Liver (tissue), 7 donors: ENCODE measurements at regions not wholly inside any gene's neighbourhood (a gene's known extent, or its start where the extent isn't known, plus 50 kb on each side); places are given as distances from the start of the nearest gene placed in this dataset.

Experiments used
- DNase-seq: peaks from one replicate; pipeline ENCODE4 v3.0.0-alpha.2; 2017; ENCODE audit warnings: low spot score
- H3K27ac ChIP-seq, 2 donors: one replicate each; pipeline ENCODE4 v1.7.0; 2013; ENCODE audit warnings: inconsistent platforms in 2 of 2, low read length in 2 of 2, control low read depth in 1 of 2, low read depth in 1 of 2, mild to moderate bottlenecking in 1 of 2
- H3K27me3 ChIP-seq, 4 donors: one replicate each; pipeline versions ENCODE4 v1.6.1 to v1.7.0; 2013; ENCODE audit warnings: low read length in 3 of 4, inconsistent platforms in 1 of 4, mild to moderate bottlenecking in 1 of 4, moderate library complexity in 1 of 4; ENCODE audit not compliant: control insufficient read depth in 4 of 4, insufficient read depth in 4 of 4
- H3K36me3 ChIP-seq, 4 donors: one replicate each; pipeline versions ENCODE4 v1.6.1 to v1.7.0; 2013; ENCODE audit warnings: low read length in 3 of 4, mild to moderate bottlenecking in 3 of 4, low read depth in 1 of 4, moderate library complexity in 1 of 4; ENCODE audit not compliant: control insufficient read depth in 4 of 4, insufficient read depth in 3 of 4
- H3K4me1 ChIP-seq, 4 donors: one replicate each; pipeline versions ENCODE4 v1.6.1 to v1.7.0; 2013; ENCODE audit warnings: low read length in 3 of 4, mild to moderate bottlenecking in 3 of 4, moderate library complexity in 1 of 4; ENCODE audit not compliant: control insufficient read depth in 4 of 4, insufficient read depth in 4 of 4
- H3K4me3 ChIP-seq, 3 donors: one replicate each; pipeline versions ENCODE4 v1.6.1 to v1.7.0; 2013; ENCODE audit warnings: low read length in 3 of 3, control low read depth in 1 of 3, low read depth in 1 of 3, mild to moderate bottlenecking in 1 of 3
- H3K9ac ChIP-seq, 2 donors: one replicate each; pipeline ENCODE4 v1.7.0; 2013; ENCODE audit warnings: low read length in 2 of 2, mild to moderate bottlenecking in 2 of 2, moderate library complexity in 2 of 2, control low read depth in 1 of 2, low read depth in 1 of 2
- H3K9me3 ChIP-seq, 4 donors: one replicate each; pipeline versions ENCODE4 v1.6.1 to v1.7.0; 2013; ENCODE audit warnings: low read length in 3 of 4; ENCODE audit not compliant: control insufficient read depth in 4 of 4
- EGR1 ChIP-seq, 2 donors: IDR thresholded peaks; 2 replicates each; pipeline ENCODE4 v1.6.1; 2016 to 2018; ENCODE audit warnings: antibody characterized with exemption in 2 of 2, low read depth in 2 of 2
- FOXA1 ChIP-seq: IDR thresholded peaks from 2 replicates; pipeline ENCODE4 v1.6.1; 2016; ENCODE audit warnings: antibody characterized with exemption
- FOXA2 ChIP-seq: IDR thresholded peaks from 2 replicates; pipeline ENCODE4 v1.6.1; 2016; ENCODE audit warnings: antibody characterized with exemption
- HNF4A ChIP-seq, 2 donors: conservative IDR thresholded peaks; 2 replicates each; pipeline ENCODE4 v1.6.1; 2016; ENCODE audit warnings: antibody characterized with exemption in 2 of 2, mild to moderate bottlenecking in 2 of 2
- HNF4G ChIP-seq: IDR thresholded peaks from 2 replicates; pipeline ENCODE4 v1.6.1; 2016; ENCODE audit warnings: antibody characterized with exemption
- JUND ChIP-seq, 2 donors: IDR thresholded peaks; 2 replicates each; pipeline ENCODE4 v1.6.1; 2016; ENCODE audit warnings: antibody characterized with exemption in 2 of 2
- MAX ChIP-seq: IDR thresholded peaks from 2 replicates; pipeline ENCODE4 v1.6.1; 2016; ENCODE audit warnings: antibody characterized with exemption
- NR2F2 ChIP-seq: IDR thresholded peaks from 2 replicates; pipeline ENCODE4 v1.6.1; 2016; ENCODE audit warnings: antibody characterized with exemption
- RAD21 ChIP-seq, 2 donors: IDR thresholded peaks; 2 replicates each; pipeline ENCODE4 v1.6.1; 2016; ENCODE audit warnings: antibody characterized with exemption in 2 of 2, mild to moderate bottlenecking in 2 of 2
- RXRA ChIP-seq, 2 donors: IDR thresholded peaks; 2 replicates each; pipeline ENCODE4 v1.6.1; 2017 to 2018; ENCODE audit warnings: antibody characterized with exemption in 2 of 2, mild to moderate bottlenecking in 1 of 2
- SP1 ChIP-seq: IDR thresholded peaks from 2 replicates; pipeline ENCODE4 v1.6.1; 2018; ENCODE audit warnings: antibody characterized with exemption, mild to moderate bottlenecking
- YY1 ChIP-seq: IDR thresholded peaks from 2 replicates; pipeline ENCODE4 v1.6.1; 2016; ENCODE audit warnings: antibody characterized with exemption, mild to moderate bottlenecking
- WGBS: extraction: QIAGEN DNeasy Blood & Tissue Kit; methylation state at CpG from one replicate; pipeline ENCODE4 v1.1.7; 2013; 5-methylcytosine and 5-hydroxymethylcytosine counted together
- TF ChIP-seq, protein P1 (sequence below): IDR thresholded peaks from 2 replicates; pipeline ENCODE4 v1.6.1; 2016; ENCODE audit warnings: antibody characterized with exemption, mild to moderate bottlenecking
- TF ChIP-seq, protein P2 (sequence below): IDR thresholded peaks from 2 replicates; pipeline ENCODE4 v1.6.1; 2016; ENCODE audit warnings: antibody characterized with exemption
- donor health status: healthy.
- donor health status: healthy.
- donor health status: healthy.
- donor health status: healthy.

DNA sequence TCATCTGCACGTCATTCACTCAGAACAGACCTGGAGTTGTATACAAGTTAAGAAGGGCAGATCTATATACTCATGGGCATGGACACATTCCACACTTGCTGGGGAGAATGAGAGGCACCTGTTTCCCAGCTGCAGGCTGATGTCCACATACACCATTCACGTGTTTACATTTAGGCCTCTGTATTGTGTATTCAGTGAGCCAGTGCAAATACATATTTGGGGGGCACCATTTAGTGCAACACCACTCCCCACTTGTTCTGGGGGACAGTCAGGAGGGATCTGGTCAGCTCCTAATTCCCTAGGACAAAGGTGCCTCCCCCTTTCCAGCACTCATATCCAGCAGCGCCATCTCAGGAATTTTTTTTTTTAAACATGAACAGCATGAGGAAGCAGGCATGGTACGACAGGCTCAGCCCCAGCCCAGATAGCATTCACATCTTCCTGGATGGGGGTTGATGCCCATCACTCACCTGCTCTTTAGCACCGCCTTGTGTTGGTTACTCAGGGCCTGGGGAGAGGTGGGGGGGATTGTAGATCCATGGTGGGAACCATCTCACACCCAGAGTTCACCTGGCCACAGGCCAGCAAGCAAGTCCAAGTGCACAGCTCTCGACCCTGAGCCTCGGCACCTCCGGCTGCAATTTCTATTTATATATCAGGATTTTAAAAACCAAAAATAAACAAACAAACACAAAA is 56.9 kb upstream of the ZNF254 start:
- WGBS: 82% methylated on average over 8 of the region's 8 CpGs
- TF ChIP-seq SP1 (no peak), FOXA2 (no peak), HNF4A (conservative IDR thresholded peaks at IDR 0.05) (no peak), MAX (no peak), RAD21 (IDR thresholded peaks at IDR 0.05) (no peak), HNF4G (no peak)
- TF ChIP-seq, protein P1, sequence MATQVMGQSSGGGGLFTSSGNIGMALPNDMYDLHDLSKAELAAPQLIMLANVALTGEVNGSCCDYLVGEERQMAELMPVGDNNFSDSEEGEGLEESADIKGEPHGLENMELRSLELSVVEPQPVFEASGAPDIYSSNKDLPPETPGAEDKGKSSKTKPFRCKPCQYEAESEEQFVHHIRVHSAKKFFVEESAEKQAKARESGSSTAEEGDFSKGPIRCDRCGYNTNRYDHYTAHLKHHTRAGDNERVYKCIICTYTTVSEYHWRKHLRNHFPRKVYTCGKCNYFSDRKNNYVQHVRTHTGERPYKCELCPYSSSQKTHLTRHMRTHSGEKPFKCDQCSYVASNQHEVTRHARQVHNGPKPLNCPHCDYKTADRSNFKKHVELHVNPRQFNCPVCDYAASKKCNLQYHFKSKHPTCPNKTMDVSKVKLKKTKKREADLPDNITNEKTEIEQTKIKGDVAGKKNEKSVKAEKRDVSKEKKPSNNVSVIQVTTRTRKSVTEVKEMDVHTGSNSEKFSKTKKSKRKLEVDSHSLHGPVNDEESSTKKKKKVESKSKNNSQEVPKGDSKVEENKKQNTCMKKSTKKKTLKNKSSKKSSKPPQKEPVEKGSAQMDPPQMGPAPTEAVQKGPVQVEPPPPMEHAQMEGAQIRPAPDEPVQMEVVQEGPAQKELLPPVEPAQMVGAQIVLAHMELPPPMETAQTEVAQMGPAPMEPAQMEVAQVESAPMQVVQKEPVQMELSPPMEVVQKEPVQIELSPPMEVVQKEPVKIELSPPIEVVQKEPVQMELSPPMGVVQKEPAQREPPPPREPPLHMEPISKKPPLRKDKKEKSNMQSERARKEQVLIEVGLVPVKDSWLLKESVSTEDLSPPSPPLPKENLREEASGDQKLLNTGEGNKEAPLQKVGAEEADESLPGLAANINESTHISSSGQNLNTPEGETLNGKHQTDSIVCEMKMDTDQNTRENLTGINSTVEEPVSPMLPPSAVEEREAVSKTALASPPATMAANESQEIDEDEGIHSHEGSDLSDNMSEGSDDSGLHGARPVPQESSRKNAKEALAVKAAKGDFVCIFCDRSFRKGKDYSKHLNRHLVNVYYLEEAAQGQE: no peak
- Histone ChIP-seq H3K4me1 (peaks cover 0 to 13% (median 5%) of the 10 kb centered on the region in 4 donors), H3K4me3 (no peak overlapping the region), H3K27me3 (no peaks in the 10 kb centered on the region), H3K36me3 (no peaks in the 10 kb centered on the region), H3K9me3 (no peaks in the 10 kb centered on the region), H3K9ac (no peak overlapping the region), H3K27ac (no peak overlapping the region)
- DNase-seq: no peak

- Histone ChIP-seq H3K4me3 (no peak overlapping the region), H3K9ac (no peak overlapping the region), H3K4me1 (peaks cover 2 to 21% (median 12%) of the 10 kb centered on the region in 4 donors), H3K9me3 (no peaks in the 10 kb centered on the region), H3K27ac (peak overlapping the region; percentile 94 to 100), H3K27me3 (no peaks in the 10 kb centered on the region), H3K36me3 (peaks cover 0 to 4% (median 0%) of the 10 kb centered on the region in 4 donors)
- 79% methylated on average over 15 of the region's 15 CpGs for WGBS
- DNase-seq: no peak
- TF ChIP-seq MAX (no peak), JUND (IDR thresholded peaks at IDR 0.05) (no peak)
These were observed 54.3 kb upstream of the ZNF254 start for GRCh38 chr19:24032651-24033050.

GRCh38 chr19:24033301-24033962 is 53.6 kb upstream of the ZNF254 start:
- peak overlapping the region; percentile 64 to 98 (median 96) for H3K4me3 ChIP-seq
- H3K27me3 ChIP-seq: no peaks in the 10 kb centered on the region
- H3K36me3 ChIP-seq: peaks cover 0 to 6% (median 2%) of the 10 kb centered on the region in 4 donors
- no peaks in the 10 kb centered on the region for H3K9me3 ChIP-seq
- under 1% methylated on average over 41 of the region's 41 CpGs for WGBS
- peak overlapping the region; percentile 94 to 100 for H3K27ac ChIP-seq
- H3K4me1 ChIP-seq: peaks cover 2 to 21% (median 12%) of the 10 kb centered on the region in 4 donors
- peak overlapping the region; percentile 96 to 98 for H3K9ac ChIP-seq
- peak; percentile 80 for DNase-seq
- TF ChIP-seq FOXA1 (no peak), FOXA2 (no peak), HNF4A (conservative IDR thresholded peaks at IDR 0.05) (peak; percentile 14 to 16), HNF4G (no peak), EGR1 (IDR thresholded peaks at IDR 0.05; ENCODE audit: low read depth in 2 of 2) (no peak), SP1 (peak; percentile 42), RXRA (IDR thresholded peaks at IDR 0.05) (peak; percentile 30 to 40), NR2F2 (no peak), YY1 (peak; percentile 98)
- TF ChIP-seq, protein P2, sequence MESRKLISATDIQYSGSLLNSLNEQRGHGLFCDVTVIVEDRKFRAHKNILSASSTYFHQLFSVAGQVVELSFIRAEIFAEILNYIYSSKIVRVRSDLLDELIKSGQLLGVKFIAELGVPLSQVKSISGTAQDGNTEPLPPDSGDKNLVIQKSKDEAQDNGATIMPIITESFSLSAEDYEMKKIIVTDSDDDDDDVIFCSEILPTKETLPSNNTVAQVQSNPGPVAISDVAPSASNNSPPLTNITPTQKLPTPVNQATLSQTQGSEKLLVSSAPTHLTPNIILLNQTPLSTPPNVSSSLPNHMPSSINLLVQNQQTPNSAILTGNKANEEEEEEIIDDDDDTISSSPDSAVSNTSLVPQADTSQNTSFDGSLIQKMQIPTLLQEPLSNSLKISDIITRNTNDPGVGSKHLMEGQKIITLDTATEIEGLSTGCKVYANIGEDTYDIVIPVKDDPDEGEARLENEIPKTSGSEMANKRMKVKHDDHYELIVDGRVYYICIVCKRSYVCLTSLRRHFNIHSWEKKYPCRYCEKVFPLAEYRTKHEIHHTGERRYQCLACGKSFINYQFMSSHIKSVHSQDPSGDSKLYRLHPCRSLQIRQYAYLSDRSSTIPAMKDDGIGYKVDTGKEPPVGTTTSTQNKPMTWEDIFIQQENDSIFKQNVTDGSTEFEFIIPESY: no peak
- TF ChIP-seq, protein P1: peak; percentile 86
